ENCODE measurements at regions not wholly inside any gene's neighbourhood (a gene's known extent, or its start where the extent isn't known, plus 50 kb on each side); places are given as distances from the start of the nearest gene placed in this dataset.

GRCh38 chr4:24024157-24024556 lies 134.3 kb upstream of the PPARGC1A start:
- TF ChIP-seq CTCF (conservative IDR thresholded peaks at IDR 0.05; ENCODE audit: low read depth, low read length) (no peak), EZH2 (IDR thresholded peaks at IDR 0.05; ENCODE audit: low read length, unreplicated experiment) (no peak), EZH2phosphoT487 (IDR thresholded peaks at IDR 0.05; ENCODE audit: borderline replicate concordance, low read length) (no peak)
